T47D (cell line): ENCODE measurements at regions not wholly inside any gene's neighbourhood (a gene's known extent, or its start where the extent isn't known, plus 50 kb on each side); places are given as distances from the start of the nearest gene placed in this dataset.
A peak's percentile ranks its signal among the peaks of the same experiment; 100 is the strongest.
"Not testable (repeated sequence)": the region's sequence is repeated elsewhere in the genome, so short reads cannot be mapped to it uniquely, and the experiment has no call there.

Source experiments
- DNase-seq, 2 experiments: peaks; one replicate each; pipeline versions ENCODE4 v3.0.0 to v3.0.0-alpha.2; 2011 to 2012; ENCODE audit warnings: low read depth in 1 of 2, low spot score in 1 of 2
- JUND ChIP-seq: IDR thresholded peaks from 2 replicates; pipeline ENCODE4 v1.6.1; 2012; ENCODE audit warnings: low read depth
- in situ Hi-C: cut with HindIII; loops from 2 replicates; pipeline ENCODE4 v1.10.0; 2016; ENCODE audit warnings: low sequenced_read_pairs, low pct_unique_long_range_greater_than_20kb

- no peak for DNase-seq
- in situ Hi-C loops, result no loop called here
- TF ChIP-seq JUND, result no peak
Measured at GRCh38 chr12:85394065-85394464, 114.0 kb downstream of the ALX1 start.

GRCh38 chr12:85394809-85395208, 114.8 kb downstream of the ALX1 start:
- TF ChIP-seq JUND, result no peak
- in situ Hi-C loops, result no loop called here
- no peak for DNase-seq

GRCh38 chr12:85405262-85405661, 125.2 kb downstream of the ALX1 start:
- no peak for DNase-seq
- TF ChIP-seq JUND, result no peak
- in situ Hi-C loops, result no loop called here

- no peak for TF ChIP-seq JUND
- no peak for DNase-seq
- in situ Hi-C loops, result no loop called here
Measured at GRCh38 chr12:85405781-85406522, 125.9 kb downstream of the ALX1 start.

GRCh38 chr12:85413266-85413665, 133.2 kb downstream of the ALX1 start:
- DNase-seq, result no peak
- TF ChIP-seq JUND, result no peak
- in situ Hi-C loops, result no loop called here

GRCh38 chr12:85422762-85423161, 142.7 kb downstream of the ALX1 start:
- in situ Hi-C loops, result no loop called here
- no peak for TF ChIP-seq JUND
- DNase-seq, result no peak

GRCh38 chr12:85423947-85424346, 143.9 kb downstream of the ALX1 start:
- no peak for TF ChIP-seq JUND
- DNase-seq, result no peak
- in situ Hi-C loops, result no loop called here

GRCh38 chr12:85424581-85425348, 144.7 kb downstream of the ALX1 start:
- no peak for TF ChIP-seq JUND
- in situ Hi-C loops, result no loop called here
- DNase-seq, result peak in 1 of 2 experiments; percentile 42

- TF ChIP-seq JUND, result no peak
- DNase-seq, result no peak
- in situ Hi-C loops, result no loop called here
Measured at GRCh38 chr12:85425349-85425612, 145.3 kb downstream of the ALX1 start.

GRCh38 chr12:85425926-85426325, 145.9 kb downstream of the ALX1 start:
- DNase-seq, result no peak
- TF ChIP-seq JUND, result no peak
- in situ Hi-C loops, result no loop called here

- not testable (repeated sequence) for DNase-seq
Measured at GRCh38 chr12:85433148-85433547, 153.1 kb downstream of the ALX1 start.

GRCh38 chr12:85440271-85440670, 160.3 kb downstream of the ALX1 start:
- no peak for DNase-seq
- no peak for TF ChIP-seq JUND
- in situ Hi-C loops, result no loop called here

More at GRCh38 chr12:85433148-85433547, 153.1 kb downstream of the ALX1 start:
- in situ Hi-C loops, result not testable (repeated sequence)

- in situ Hi-C loops, result no loop called here
- TF ChIP-seq JUND, result no peak
- no peak for DNase-seq
Measured at GRCh38 chr12:85441025-85441424, 161.0 kb downstream of the ALX1 start.
